HG03095 (cell line): ENCODE measurements at regions not wholly inside any gene's neighbourhood (a gene's known extent, or its start where the extent isn't known, plus 50 kb on each side); places are given as distances from the start of the nearest gene placed in this dataset.

ENCODE experiments used
- ATAC-seq: cut with Tn5 transposase; IDR thresholded peaks from one replicate; pipeline ENCODE4 v1.9.1; 2021; ENCODE audit warnings: moderate library complexity; ENCODE audit not compliant: unreplicated experiment

DNA sequence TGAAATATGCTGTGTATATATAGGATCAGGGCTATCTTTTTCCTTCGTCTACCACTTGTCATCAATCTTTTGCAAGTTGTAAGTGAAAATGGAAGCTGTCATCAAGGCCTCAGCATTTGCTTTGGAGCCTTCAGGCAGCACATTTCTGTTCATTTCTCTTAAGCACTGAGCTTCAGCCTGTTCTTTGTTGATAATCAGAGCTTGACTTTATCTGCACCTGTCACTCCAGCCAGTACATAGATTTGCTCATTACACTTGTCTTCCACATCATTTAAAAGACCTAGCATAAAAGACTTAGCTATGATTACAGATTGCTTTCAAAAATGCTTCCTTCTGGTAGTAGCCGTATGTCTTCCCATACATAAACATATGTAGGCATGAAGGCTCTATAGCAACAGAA lies 189.8 kb upstream of the GRIK2 start:
- no peak for ATAC-seq

DNA sequence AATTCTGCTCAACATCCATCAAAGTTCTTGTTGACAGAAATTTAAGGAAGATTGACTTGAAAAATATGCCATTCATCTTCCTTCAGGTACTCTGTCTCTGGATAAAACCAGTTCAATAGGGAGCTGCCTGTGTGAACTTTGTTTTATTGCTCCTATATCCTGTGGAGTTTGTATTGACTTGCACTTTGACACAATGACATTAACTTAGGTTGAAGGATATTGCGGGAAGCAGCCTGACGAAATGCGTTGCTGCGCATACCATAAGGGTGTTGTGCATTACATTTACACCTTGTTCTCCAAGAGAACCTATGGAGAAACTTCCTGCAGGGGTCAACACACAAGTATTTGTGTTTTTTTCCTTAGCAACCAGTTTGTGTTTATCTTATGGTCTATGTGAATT lies 185.4 kb upstream of the GRIK2 start:
- no peak for ATAC-seq

DNA sequence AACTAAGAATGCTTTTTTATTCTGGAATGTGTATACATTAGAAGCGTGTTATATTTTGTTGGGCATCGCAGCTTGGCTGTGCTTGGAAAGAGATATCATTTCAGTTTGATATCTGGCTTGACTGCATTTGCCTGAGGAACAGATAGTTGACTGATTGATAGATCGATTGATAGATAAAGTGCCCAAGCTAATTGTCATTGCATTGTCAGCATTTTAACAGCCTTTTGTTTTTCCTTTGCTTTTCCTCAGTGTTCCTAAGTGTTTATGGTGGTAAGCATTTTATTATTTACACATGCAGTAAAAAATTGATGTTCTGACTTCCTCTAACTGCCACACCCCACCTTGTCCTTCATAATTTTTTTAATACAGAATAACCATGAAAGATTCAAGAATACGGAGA lies 180.9 kb upstream of the GRIK2 start:
- ATAC-seq: no peak

DNA sequence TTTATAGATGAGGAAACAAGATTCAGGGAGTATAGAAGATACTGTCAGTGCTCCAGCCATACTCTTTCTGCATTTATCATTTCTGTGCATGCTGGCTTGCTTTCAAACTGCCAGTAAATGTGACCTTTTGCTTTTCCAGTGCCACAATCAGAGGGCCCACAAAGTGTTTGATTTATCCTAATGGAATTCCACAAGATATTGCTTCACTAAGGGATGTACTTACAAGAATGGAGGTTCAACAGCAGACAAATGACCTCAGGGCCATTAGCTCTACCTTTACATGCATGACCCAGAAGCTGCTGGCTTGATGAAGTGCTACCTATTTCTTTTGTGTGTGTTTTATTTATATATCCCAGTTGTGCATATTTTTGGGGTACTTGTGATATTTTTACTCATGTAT lies 171.5 kb upstream of the GRIK2 start:
- no peak for ATAC-seq

DNA sequence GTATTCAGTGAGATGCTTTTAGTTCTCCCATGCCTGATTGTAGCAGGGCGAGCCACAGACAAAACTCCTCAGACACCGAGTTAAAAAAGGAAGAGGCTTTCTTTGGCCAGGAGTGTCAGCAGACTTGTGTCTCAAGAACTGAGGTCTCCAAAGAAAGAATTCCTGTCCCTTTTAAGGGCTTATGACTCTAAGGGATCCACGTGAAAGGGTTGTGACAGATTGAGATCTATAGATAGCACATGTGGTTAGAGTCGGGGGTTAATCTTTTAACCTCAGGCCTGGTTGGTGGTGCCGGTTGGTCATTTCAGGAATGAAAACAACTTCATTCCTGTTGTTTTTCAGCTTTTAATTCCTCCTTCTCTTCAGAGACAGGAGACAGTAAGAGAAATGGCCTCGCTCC lies 168.8 kb upstream of the GRIK2 start:
- ATAC-seq: no peak

DNA sequence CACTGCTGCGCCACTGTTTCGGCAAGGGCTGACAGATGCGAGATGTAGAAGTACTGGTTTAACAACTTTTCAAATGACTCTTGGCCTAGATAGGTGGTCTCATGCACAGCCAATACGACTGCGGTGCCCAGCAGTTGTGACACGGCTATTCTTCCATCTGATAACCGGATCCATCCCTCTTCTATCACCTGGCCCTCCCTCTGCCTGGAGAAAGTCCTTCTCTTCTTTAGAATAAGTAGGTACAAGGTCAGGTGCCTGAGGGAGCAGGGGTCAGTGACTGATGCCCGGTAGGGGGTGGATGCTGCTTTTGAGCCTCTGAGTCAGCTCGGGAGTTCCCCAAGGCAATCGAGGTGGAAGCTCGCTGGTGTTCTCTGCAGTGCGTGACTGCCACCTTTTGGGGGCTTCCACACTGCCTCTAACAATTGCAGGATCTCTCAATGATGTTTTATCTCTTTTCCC lies 166.8 kb upstream of the GRIK2 start:
- no peak for ATAC-seq

DNA sequence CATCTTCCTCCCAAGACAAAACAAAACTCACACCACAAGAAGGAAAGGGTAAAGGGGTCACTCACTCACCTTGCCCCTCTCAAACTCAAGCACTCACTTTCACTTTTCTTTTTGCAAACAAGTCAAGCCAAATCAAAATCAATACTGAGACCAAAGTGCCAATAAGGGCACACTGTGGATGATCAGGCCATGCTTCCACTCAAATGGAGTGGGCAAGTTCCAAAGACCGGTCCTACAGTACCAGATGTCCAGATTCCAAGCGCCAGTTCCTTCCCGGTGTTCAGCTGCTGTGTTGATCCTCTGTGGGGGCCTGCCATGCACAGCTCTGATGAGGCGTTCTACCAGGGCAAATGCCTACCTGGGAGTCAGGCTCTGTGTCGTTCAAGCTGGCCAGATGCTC lies 162.6 kb upstream of the GRIK2 start:
- no peak for ATAC-seq

DNA sequence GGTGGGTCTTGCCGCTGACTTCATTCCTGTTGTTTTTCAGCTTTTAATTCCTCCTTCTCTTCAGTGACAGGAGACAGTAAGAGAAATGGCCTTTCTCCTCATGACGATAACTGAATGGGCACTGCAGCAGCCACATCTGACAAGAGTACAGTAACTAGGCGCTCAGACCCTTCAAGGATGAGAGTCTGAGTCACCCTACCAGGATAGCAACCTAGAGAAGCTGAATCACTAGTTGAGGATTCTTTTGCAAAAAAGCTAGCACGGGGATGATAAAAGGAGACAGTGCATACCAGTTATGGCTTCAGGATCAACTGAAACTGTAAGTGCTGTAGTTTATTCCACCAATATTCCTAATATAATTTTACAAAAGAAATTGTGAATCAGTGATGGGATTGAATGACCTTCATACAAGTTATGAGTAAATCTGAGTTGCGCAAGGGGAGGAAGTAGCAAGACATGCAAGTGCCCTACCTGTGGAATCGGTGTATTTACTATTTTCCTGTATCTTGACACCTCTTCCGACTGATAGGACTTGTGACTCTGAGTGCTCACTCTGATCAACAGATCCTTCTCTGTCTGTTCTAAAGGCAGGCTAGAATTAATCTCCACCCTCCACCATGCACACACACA lies 161.8 kb upstream of the GRIK2 start:
- ATAC-seq: no peak

DNA sequence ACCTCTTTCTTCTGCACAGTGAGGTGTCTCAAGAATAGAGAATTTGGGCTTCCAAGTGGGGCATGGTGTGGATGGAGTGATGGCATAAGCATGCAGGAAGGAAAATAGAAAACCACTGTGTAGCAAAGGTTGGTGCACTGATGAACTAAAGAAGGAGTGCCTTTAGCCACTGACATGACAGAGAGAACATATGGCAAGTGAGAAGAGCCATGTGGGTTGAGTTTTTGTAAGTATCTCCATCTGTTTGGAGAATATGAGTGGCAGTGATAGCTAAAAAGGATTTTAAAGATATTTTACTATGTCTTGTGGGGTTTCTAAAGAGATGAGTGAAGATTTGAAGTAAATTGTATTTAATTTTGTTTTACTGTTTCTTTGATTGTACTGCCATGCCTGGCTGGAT lies 160.5 kb upstream of the GRIK2 start:
- no peak for ATAC-seq

DNA sequence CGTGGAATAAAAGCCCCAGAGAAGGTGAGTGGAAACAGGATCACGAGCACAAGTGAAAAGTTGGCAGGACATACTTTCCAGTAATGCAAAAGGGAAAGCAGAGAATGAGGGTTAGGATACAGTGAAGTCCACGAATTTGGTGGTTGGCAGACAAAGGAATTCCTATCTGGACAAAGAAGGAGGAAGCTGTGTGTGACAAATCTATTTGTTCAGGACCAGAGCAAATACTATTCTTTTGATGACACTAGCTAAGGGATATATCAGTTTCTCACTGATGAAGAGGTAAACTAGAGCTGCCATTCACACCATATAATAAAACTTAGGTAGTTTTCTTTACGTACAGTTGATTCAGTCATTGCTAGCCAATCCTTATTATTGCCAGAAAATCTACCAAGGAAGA lies 156.8 kb upstream of the GRIK2 start:
- ATAC-seq: no peak

DNA sequence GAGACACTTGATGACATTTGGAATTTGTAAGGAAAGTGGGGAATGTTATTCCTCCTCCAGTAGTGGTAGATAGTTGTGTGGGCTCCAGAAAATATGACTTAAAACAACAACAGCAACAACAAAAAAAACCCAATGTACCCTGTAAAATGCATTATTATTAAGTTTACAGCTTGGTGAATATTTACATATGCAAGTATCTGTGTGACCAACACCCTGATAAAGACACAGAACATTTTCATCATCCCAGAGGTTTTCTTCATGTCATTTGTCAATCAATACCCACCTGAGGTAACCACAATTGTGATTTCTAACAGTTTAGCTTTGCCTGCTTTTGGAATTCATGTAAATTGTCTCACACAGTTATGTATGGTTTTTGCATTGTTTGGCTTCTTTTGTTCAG lies 152.1 kb upstream of the GRIK2 start:
- ATAC-seq: no peak

DNA sequence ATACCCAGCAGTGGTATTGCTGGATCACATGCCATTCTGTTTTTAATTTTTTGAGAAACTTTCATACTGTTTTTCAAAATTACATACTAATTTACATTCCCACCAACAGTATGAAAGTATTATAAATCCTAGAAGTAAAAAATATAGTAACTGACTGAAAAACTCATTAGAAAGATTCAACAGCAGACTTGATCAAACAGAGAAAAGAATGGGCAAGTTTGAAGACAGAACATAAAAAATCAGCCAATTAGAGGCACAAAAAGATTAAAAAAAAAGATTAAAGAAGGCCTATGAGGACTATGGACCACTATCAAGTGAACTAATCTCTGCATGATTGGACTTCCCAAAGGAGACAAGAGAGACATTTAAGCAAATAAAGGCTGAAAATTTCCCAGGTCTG lies 144.0 kb upstream of the GRIK2 start:
- no peak for ATAC-seq

DNA sequence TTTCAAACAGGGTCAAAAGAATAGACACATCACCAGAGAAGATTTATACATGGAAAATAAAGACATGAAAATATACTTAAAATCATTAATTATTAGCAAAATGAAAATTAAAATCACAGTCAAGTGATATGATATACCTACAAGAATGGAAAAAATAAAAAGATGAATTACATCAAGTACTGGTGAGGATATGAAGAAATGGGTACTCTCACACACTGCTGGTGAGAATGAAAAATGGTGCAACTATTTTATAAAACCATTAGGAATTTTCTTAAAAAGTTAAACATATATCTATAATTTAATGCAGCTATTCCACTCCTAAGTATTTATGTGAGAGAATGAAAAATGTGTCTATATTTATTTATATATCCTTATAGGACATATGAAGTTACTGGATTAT lies 136.3 kb upstream of the GRIK2 start:
- ATAC-seq: no peak

DNA sequence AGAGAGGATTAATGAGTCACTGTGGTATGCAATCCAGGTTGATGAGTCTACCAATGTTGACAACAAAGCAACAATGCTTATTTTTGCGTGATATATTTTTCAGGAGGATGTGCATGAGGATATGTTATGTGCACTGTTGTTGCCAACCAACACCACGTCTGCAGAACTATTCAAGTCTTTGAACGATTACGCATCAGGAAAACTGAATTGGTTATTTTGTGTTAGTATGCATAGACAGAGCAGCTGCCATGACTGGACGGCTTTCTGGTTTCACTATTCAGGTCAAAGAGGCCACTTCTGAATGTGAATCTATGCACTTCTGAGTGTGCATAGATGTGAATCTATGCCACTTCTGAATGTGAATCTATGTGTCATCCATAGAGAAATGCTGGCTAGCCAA lies 134.0 kb upstream of the GRIK2 start:
- no peak for ATAC-seq

DNA sequence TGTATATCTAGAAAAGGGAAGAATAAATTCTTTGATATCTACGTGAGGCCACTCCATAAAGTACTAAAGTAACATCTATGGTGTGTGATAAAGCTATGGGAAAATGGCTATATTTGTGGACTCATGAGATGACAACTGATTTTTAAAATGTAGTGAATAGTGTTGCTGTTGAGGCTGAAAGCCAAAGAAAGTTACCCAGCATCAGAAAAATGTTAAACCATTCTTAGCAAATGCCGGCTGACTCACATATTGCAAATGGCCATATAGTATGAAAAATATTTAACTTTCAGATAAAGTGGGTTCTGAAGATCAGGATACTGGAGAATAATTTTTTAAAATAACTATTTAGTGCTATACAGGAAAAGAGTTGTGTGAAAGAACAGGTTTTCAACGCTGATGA lies 129.9 kb upstream of the GRIK2 start:
- ATAC-seq: no peak

DNA sequence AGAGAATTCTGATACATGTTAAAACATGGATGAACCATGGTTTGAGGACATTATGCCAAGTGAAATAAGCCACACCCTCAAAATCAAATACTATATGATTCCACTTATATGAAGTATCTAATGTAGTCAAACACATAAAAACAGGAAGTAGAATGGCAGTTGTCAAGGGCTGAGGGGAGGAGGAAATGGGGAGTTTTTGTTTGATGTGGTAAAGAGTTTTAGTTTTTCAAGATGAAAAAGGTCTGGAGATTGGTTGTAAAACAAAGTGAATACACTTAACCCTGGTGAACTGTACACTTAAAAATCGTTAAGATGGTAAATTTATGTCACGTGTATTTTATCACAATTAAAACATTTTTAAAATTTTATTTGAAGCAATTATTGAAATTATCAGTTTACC lies 127.4 kb upstream of the GRIK2 start:
- ATAC-seq: no peak

DNA sequence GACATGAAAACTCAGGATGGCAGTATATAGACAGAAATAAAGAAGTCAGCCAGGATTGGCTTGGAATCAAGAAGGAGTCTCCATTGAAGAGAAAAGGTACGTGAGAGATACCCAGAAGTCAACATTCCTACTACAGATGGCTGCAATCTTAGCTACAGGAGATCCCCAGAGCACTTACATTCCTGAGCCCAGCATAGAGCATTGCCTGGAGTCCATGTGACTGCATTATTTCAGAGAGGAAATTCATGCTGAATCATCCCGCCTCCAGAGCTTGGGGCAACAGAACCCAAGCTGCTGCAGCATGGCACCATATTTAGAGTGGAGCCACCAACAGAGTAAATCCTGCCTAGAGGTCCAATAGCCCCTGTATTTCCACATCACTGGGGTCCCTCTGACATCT lies 125.0 kb upstream of the GRIK2 start:
- no peak for ATAC-seq

DNA sequence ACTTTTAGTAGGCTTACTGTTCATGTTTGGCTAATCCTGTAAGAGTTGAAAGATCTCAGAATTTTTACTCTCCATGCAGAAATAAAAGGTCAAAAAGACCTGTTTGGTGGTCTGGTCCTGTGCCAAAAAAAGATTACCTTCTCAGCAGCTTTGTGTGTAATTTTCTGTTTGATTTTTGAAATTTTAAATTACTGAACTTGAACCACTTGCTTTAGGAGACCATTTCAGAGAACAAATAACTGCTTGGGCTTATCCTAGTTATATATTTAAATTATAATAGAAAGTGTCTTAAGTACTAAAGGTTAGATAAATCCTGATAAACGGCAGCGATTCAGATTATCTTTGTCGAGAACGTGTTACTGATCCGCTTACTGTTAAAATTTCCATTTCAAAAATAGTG lies 118.3 kb upstream of the GRIK2 start:
- no peak for ATAC-seq

DNA sequence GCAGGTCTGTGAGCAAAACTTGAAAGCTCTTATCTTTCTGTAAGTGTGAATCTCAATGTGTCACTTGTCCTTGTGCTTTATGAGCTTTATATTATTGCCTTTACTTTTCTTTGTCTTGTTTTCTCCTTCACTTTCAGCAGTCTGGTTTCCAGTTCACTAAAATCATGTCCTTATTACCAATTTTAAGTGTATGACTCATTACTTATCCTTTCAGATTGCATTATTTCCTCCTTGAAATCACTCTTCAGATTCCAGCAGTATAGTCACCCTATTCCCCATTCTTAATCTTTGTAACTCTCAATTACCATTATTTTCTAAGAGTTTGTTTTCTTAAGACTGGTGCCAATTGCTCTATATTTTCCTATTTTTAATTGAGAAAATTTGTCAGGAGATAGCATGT lies 117.4 kb upstream of the GRIK2 start:
- ATAC-seq: no peak

DNA sequence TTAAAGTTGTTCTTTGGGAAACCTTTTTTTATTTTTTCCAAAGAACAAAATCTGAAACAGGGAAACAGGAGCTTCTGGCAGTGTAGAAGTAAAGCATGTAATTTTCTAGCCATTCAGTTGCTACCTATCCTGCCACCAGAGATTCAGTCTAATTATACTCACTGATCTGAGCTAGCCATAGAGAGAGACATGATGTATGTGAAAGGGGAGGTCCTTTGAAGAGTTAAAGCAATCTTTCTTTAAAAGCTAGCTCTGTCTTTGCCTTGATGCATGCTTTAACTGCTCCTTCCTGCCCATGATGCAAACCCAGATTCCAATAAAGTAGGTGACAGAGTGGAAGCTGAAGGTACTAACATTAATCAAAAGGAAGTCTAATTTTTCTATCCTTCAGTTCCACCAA lies 114.1 kb upstream of the GRIK2 start:
- no peak for ATAC-seq

DNA sequence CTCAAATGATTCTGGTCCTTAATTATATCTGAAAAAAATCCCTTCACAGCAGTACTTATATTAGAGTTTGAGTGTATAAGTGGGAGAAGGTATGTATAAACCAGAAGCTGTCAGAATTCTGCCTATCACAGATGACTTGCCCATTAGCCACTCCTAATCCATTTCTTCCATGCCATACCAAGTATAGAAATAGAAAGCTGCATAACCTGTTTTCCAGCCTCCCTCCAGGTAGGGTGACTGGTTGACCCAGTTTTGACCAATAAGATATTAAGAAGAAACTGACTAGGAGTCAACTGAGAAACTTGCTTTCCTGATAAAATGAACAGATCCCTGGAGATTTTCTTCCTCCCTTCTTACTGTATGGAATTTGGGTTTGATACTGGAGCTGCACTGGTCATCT lies 112.2 kb upstream of the GRIK2 start:
- ATAC-seq: no peak

DNA sequence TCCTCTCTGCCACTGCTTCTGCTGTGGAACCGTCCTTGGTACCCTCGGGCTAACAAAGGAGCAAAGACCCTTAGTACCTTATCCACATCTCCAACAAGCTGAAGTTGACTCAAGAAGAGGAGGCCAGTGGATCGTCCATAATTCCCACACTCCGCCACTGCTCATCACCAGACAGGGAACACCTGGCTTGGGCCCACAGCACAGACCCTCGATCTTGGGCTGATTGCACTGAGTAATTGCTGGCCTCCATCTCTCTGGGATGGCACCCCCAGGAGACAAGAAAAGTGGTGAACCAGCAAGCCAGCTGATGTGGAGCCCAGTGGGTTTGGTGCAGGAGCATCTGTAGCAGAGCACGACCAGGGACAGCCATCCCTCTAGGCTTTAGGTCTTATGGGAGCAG lies 109.4 kb upstream of the GRIK2 start:
- no peak for ATAC-seq

DNA sequence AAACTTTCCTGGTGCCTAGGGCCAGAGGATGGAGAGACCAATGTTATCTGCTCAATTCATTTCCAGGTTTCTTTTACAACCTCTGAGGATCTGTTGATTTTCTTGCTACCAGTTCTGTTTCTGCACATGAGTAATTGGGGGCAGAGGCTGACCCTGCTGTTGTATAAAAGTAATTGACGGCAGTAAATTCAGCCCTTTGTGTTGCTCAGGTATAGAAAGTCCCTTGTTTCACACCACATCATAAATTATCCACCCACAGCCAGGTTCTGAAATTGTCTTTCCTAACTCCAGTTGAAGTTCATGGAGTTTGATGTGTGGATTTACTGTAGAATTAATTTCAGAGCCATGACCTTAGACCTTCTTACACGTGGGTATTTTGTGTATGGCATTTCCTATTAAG lies 107.4 kb upstream of the GRIK2 start:
- no peak for ATAC-seq

DNA sequence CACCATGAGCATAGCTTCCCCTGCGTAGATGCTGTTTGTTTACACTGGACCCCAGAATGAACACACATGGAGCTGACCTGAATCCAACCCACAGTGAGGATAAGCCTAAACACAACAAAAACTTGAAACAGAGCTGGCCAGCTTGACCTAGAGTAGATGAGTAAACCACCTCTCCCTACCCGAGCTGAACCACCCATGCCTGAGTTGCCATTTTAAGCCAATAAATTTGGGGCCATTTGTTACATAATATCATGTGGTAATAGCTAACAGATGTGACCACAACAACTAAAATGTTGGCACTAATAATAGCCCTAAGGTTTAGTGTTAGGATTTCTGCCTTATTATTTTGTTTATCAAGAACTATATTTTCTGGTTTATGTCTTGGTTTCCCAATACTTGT lies 103.2 kb upstream of the GRIK2 start:
- ATAC-seq: no peak
